Posterior vena cava (tissue), 2 donors: ENCODE measurements at regions not wholly inside any gene's neighbourhood (a gene's known extent, or its start where the extent isn't known, plus 50 kb on each side); places are given as distances from the start of the nearest gene placed in this dataset.
"Not testable (repeated sequence)": the region's sequence is repeated elsewhere in the genome, so short reads cannot be mapped to it uniquely, and the experiment has no call there.

Experiments
- DNase-seq: peaks from one replicate; pipeline ENCODE4 v3.0.0-alpha.2; 2020; ENCODE audit warnings: low spot score
- intact Hi-C, 2 donors: fragments of 100-400 bp; cut with DNase I; formaldehyde crosslinking; loops; one replicate each; pipeline versions ENCODE4 v1.14.1 to v1.14.2; 2022 to 2023
- donor health status: DM: yes; HTN: yes; CAD: no.
- donor health status: DM: yes; HTN: yes; CAD: no.

GRCh38 chr20:55937283-55937682 is 68.0 kb downstream of the CBLN4 start:
- DNase-seq = no peak

GRCh38 chr20:55936209-55936595 is 69.1 kb downstream of the CBLN4 start:
- DNase-seq = no peak
- intact Hi-C loops = no loop called here

More at GRCh38 chr20:55937283-55937682, 68.0 kb downstream of the CBLN4 start:
- intact Hi-C loops = no loop called here

GRCh38 chr20:55935448-55936208 is 69.7 kb downstream of the CBLN4 start:
- intact Hi-C loops = no loop called here
- DNase-seq = no peak

- intact Hi-C loops = no loop called here
- no peak for DNase-seq
Observed at GRCh38 chr20:55934146-55934545, 71.2 kb downstream of the CBLN4 start.

- intact Hi-C loops, DNase-seq: not testable (repeated sequence)
Observed at GRCh38 chr20:55930876-55931275, 74.4 kb downstream of the CBLN4 start.

- DNase-seq = no peak
- intact Hi-C loops = no loop called here
Observed at GRCh38 chr20:55928266-55928665, 77.1 kb downstream of the CBLN4 start.

GRCh38 chr20:55919956-55920355 is 85.4 kb downstream of the CBLN4 start:
- intact Hi-C loops = no loop called here
- DNase-seq = no peak

- intact Hi-C loops = no loop called here
- DNase-seq = no peak
Observed at GRCh38 chr20:55919319-55919718, 86.0 kb downstream of the CBLN4 start.

GRCh38 chr20:55918471-55918870 is 86.8 kb downstream of the CBLN4 start:
- intact Hi-C loops = no loop called here
- DNase-seq = no peak

GRCh38 chr20:55893031-55893430 is 112.3 kb downstream of the CBLN4 start:
- intact Hi-C loops = no loop called here
- DNase-seq = no peak

GRCh38 chr20:55888685-55889084 is 116.6 kb downstream of the CBLN4 start:
- DNase-seq = no peak
- intact Hi-C loops = no loop called here

- intact Hi-C loops = loop anchor here in 1 of 2 donors (5.0 kb wide), 1 partner anchor 599 kb away; no protein-coding TSS in a partner anchor
- DNase-seq = no peak
Observed at GRCh38 chr20:55882910-55883309, 122.4 kb downstream of the CBLN4 start.

GRCh38 chr20:55882286-55882685 is 123.0 kb downstream of the CBLN4 start:
- no peak for DNase-seq
- intact Hi-C loops = loop anchor here in 1 of 2 donors (5.0 kb wide), 1 partner anchor 600 kb away; no protein-coding TSS in a partner anchor

- no peak for DNase-seq
- intact Hi-C loops = loop anchor here in 1 of 2 donors (5.0 kb wide), 1 partner anchor 601 kb away; no protein-coding TSS in a partner anchor
Observed at GRCh38 chr20:55881204-55881603, 124.1 kb downstream of the CBLN4 start.

GRCh38 chr20:55880361-55880760 is 125.0 kb downstream of the CBLN4 start:
- intact Hi-C loops = loop anchor here in 1 of 2 donors (5.0 kb wide), 1 partner anchor 602 kb away; no protein-coding TSS in a partner anchor
- no peak for DNase-seq

- intact Hi-C loops = no loop called here
- DNase-seq = no peak
Observed at GRCh38 chr20:55855052-55855451, 150.3 kb downstream of the CBLN4 start.

GRCh38 chr20:55830121-55830827 is 175.0 kb downstream of the CBLN4 start:
- DNase-seq = no peak

GRCh38 chr20:55805138-55805537 is 200.2 kb downstream of the CBLN4 start:
- no peak for DNase-seq

More at GRCh38 chr20:55830121-55830827, 175.0 kb downstream of the CBLN4 start:
- intact Hi-C loops = no loop called here

GRCh38 chr20:55800552-55801245 is 204.6 kb downstream of the CBLN4 start:
- no peak for DNase-seq
- intact Hi-C loops = no loop called here

More at GRCh38 chr20:55805138-55805537, 200.2 kb downstream of the CBLN4 start:
- intact Hi-C loops = no loop called here

GRCh38 chr20:55793986-55794385 is 211.3 kb downstream of the CBLN4 start:
- intact Hi-C loops = no loop called here
- DNase-seq = no peak
